Astrocyte of the spinal cord (primary cell): ENCODE measurements at regions not wholly inside any gene's neighbourhood (a gene's known extent, or its start where the extent isn't known, plus 50 kb on each side); places are given as distances from the start of the nearest gene placed in this dataset.

Experiments used
- DNase-seq: peaks from one replicate; pipeline ENCODE4 v3.0.0; 2011; ENCODE audit warnings: low read depth, low spot score
- H3K4me3 ChIP-seq: 2 replicates; pipeline ENCODE4 v1.5.1; 2011; ENCODE audit warnings: low read depth, mild to moderate bottlenecking, low read length, moderate library complexity
- in situ Hi-C: cut with HindIII; loops from 2 replicates; pipeline ENCODE4 v1.10.0; 2017; ENCODE audit warnings: low sequenced_read_pairs
- TF ChIP-seq, protein P1 (sequence below): IDR thresholded peaks from 2 replicates; pipeline ENCODE4 v1.5.1; 2012; ENCODE audit warnings: low read depth, mild to moderate bottlenecking, low read length, inconsistent platforms

DNA sequence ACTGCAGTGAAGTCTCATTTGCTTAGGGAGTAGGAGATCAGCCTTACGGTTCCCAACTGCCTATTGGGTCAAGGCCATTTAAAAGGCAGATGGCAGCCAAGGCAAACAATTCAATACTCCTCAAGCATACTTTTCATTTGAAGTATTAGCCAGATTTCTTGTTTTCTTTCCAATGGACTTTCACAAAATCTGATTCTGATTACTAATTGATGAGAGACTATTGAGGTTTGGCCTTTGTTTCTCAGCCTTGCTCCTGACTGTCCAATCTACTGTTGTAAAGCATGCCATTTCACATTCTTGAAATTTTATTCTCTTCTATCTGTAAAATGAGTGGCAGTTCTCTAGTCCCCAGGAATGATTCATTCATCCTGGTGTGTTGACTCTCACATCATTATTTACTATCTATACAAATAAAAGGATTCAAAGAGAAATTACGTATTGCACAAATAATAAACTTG lies 166.2 kb upstream of the TGFBR2 start:
- H3K4me3 ChIP-seq: no peak overlapping the region
- TF ChIP-seq, protein P1, sequence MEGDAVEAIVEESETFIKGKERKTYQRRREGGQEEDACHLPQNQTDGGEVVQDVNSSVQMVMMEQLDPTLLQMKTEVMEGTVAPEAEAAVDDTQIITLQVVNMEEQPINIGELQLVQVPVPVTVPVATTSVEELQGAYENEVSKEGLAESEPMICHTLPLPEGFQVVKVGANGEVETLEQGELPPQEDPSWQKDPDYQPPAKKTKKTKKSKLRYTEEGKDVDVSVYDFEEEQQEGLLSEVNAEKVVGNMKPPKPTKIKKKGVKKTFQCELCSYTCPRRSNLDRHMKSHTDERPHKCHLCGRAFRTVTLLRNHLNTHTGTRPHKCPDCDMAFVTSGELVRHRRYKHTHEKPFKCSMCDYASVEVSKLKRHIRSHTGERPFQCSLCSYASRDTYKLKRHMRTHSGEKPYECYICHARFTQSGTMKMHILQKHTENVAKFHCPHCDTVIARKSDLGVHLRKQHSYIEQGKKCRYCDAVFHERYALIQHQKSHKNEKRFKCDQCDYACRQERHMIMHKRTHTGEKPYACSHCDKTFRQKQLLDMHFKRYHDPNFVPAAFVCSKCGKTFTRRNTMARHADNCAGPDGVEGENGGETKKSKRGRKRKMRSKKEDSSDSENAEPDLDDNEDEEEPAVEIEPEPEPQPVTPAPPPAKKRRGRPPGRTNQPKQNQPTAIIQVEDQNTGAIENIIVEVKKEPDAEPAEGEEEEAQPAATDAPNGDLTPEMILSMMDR: no peak
- peak; percentile 50 for DNase-seq
- in situ Hi-C loops: no loop called here

DNA sequence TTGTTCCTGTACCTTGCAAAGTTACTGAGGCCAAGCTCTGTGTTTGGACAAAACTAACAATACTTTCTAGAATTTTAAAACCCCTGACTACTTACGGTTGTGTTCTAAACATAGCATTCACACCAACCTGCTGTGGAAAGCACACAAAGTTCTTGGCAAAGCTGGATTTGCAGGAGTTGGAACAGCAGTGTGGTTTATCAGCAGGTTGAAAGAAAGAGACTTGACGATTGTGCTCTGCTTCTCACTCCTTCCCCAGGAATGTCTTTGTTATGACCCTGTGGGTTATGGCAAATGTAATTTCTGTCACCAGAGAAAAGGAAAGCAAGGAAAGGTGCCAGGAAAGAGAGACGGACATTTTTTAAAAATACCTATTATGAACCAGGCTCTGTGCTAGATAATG lies 165.5 kb upstream of the TGFBR2 start:
- no peak overlapping the region for H3K4me3 ChIP-seq
- TF ChIP-seq, protein P1: no peak
- peak; percentile 77 for DNase-seq
- in situ Hi-C loops: no loop called here

- H3K4me3 ChIP-seq: no peak overlapping the region
- TF ChIP-seq, protein P1: no peak
- in situ Hi-C loops: no loop called here
- DNase-seq: peak; percentile 73
These were observed 162.4 kb upstream of the TGFBR2 start for GRCh38 chr3:30443756-30444673.

GRCh38 chr3:30448450-30449289 lies 157.7 kb upstream of the TGFBR2 start:
- no peak for DNase-seq
- TF ChIP-seq, protein P1: no peak
- in situ Hi-C loops: no loop called here
- no peak overlapping the region for H3K4me3 ChIP-seq

GRCh38 chr3:30449290-30449632 lies 157.1 kb upstream of the TGFBR2 start:
- TF ChIP-seq, protein P1: no peak
- in situ Hi-C loops: no loop called here
- H3K4me3 ChIP-seq: no peak overlapping the region
- no peak for DNase-seq

- in situ Hi-C loops: no loop called here
- no peak overlapping the region for H3K4me3 ChIP-seq
- TF ChIP-seq, protein P1: no peak
- DNase-seq: no peak
These were observed 154.0 kb upstream of the TGFBR2 start for GRCh38 chr3:30452446-30452845.
